ENCODE measurements at regions not wholly inside any gene's neighbourhood (a gene's known extent, or its start where the extent isn't known, plus 50 kb on each side); places are given as distances from the start of the nearest gene placed in this dataset.

GRCh38 chr2:9108210-9108967 is 98.2 kb upstream of the ASAP2 start:
- no peak for TF ChIP-seq CTCF (IDR thresholded peaks at IDR 0.05)
- TF ChIP-seq POLR2AphosphoS5 (IDR thresholded peaks at IDR 0.05): no peak
- no peak for TF ChIP-seq POLR2A (IDR thresholded peaks at IDR 0.05)
- TF ChIP-seq EP300 (IDR thresholded peaks at IDR 0.05): no peak

Data from upper lobe of left lung (tissue), 4 donors.